Transverse colon (tissue), 3 donors: ENCODE measurements at regions not wholly inside any gene's neighbourhood (a gene's known extent, or its start where the extent isn't known, plus 50 kb on each side); places are given as distances from the start of the nearest gene placed in this dataset.

ENCODE experiments used
- POLR2A ChIP-seq: fragments of 450-650 bp; IDR thresholded peaks from one replicate; pipeline ENCODE4 v1.6.1; 2016; ENCODE audit warnings: antibody characterized with exemption, mild to moderate bottlenecking, moderate library complexity
- TF ChIP-seq, protein P1 (sequence below), 5 experiments: fragments of 200-600 bp in 3 of 5; fragments of 450-650 bp in 2 of 5; sonication (generic) in 3 of 5; IDR thresholded peaks; 1 replicate in 2 of 5; 2 replicates in 3 of 5; pipeline ENCODE4 v1.5.1; 2016 to 2017; ENCODE audit warnings: antibody characterized with exemption in 5 of 5, inconsistent platforms in 3 of 5, mild to moderate bottlenecking in 2 of 5, moderate library complexity in 1 of 5

DNA sequence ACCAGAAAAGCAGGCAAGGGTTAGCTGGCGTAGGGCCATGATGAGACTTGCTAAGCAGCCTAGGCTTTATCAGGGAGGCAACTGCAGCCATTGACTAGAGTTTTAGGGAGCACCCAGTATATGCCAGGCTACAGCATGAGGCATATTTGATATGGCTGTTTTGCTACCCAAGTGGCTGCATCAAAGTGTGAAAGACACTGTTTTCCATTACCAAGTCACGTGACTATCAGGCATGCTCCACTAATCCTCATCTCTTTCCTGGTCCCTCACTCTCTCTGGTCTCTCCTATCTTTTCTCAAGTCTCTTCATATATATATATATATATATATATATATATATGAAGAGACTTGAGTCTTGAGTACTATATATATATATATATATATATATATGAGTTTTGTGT lies 206.7 kb upstream of the POU3F1 start:
- TF ChIP-seq POLR2A, result no peak
- TF ChIP-seq, protein P1, sequence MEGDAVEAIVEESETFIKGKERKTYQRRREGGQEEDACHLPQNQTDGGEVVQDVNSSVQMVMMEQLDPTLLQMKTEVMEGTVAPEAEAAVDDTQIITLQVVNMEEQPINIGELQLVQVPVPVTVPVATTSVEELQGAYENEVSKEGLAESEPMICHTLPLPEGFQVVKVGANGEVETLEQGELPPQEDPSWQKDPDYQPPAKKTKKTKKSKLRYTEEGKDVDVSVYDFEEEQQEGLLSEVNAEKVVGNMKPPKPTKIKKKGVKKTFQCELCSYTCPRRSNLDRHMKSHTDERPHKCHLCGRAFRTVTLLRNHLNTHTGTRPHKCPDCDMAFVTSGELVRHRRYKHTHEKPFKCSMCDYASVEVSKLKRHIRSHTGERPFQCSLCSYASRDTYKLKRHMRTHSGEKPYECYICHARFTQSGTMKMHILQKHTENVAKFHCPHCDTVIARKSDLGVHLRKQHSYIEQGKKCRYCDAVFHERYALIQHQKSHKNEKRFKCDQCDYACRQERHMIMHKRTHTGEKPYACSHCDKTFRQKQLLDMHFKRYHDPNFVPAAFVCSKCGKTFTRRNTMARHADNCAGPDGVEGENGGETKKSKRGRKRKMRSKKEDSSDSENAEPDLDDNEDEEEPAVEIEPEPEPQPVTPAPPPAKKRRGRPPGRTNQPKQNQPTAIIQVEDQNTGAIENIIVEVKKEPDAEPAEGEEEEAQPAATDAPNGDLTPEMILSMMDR (IDR thresholded peaks at IDR 0.05), result no peak
